Thyroid gland (tissue), 4 donors: ENCODE measurements at regions not wholly inside any gene's neighbourhood (a gene's known extent, or its start where the extent isn't known, plus 50 kb on each side); places are given as distances from the start of the nearest gene placed in this dataset.

Source experiments
- CTCF ChIP-seq, 6 experiments: fragments of 200-600 bp in 3 of 6; fragments of 450-650 bp in 3 of 6; sonication (generic) in 3 of 6; IDR thresholded peaks; one replicate each; pipeline ENCODE4 v1.5.1; 2016 to 2019; ENCODE audit warnings: antibody characterized with exemption in 6 of 6, mild to moderate bottlenecking in 2 of 6, inconsistent platforms in 1 of 6, moderate library complexity in 1 of 6
- POLR2A ChIP-seq, 2 donors: fragments of 450-650 bp; IDR thresholded peaks; one replicate each; pipeline ENCODE4 v1.6.1; 2017; ENCODE audit warnings: antibody characterized with exemption in 2 of 2, mild to moderate bottlenecking in 2 of 2, moderate library complexity in 1 of 2

DNA sequence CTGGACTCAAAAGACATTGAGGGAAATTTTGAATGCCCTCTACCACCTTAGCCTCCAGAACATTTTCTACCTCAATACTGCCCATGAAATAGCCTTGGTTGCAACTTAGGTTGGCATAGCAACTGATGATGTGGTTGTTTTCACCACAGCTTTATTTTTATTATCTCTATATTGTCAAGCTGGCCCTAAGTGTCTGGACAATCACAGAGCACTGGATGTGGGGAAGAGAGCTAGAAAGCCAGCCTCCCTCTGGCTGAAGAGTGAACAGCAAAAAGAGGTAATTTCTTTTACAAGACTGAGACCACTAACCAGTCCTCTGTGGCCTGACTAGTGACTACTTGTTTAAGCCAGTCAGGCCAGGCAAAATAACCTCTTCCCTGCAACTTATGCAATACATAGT lies 159.6 kb downstream of the HS3ST2 start:
- TF ChIP-seq POLR2A (IDR thresholded peaks at IDR 0.05) (no peak), CTCF (IDR thresholded peaks at IDR 0.05) (no peak)
